IPS-NIHi11 (cell line): ENCODE measurements at regions not wholly inside any gene's neighbourhood (a gene's known extent, or its start where the extent isn't known, plus 50 kb on each side); places are given as distances from the start of the nearest gene placed in this dataset.
A peak's percentile ranks its signal among the peaks of the same experiment; 100 is the strongest.

Experiments used
- DNase-seq: peaks from one replicate; pipeline ENCODE4 v3.0.0; 2012; ENCODE audit warnings: mixed read lengths, low spot score

DNA sequence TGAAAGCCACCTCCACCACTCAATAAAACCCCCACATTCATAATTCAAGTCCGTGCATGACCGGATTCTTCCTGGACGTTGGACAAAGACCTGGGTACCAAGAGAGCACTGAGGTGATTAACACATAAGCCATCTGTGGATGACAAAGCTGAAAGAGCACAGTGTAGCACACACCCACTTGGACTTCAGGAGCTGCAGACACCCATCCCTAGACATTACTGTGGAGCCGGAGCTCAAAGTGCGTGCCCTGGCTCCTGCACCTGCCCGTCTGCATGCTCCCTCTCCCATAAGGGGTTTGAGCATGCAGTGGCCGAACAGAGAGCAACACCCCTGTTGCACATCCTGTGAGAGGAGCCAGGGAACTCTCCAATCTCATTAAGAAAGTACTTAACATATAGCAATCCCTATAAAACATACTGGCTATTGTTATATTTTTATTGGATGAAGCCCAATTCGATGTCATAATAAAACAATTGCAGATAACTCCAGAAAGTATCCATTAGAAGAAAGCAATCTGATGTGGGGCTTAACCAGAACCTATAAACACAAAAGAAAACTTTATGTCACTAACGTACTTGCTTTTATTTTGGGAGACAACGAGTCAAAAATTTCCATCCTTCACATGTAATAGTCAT is 1174.2 kb upstream of the C9orf72 start:
- DNase-seq: no peak

DNA sequence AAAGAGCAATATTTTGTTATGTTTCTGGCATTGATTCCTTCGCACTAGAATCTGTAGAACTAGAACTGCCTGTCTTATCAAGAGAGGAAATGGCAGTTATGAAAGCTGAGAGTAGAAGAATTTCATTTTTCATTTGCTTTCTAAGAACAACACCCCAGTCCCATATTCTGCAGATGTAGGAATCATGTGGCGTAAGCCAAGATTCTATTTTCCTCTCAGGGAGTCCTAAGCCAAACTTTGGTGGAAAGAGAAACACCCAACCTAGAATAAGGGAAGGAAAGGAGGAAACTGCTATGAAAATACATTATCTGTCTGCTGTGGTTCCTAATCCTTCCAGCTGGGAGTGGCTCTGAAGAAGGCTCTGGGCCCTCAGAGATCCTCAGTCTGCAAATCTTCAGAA is 1176.9 kb upstream of the C9orf72 start:
- DNase-seq: no peak

DNA sequence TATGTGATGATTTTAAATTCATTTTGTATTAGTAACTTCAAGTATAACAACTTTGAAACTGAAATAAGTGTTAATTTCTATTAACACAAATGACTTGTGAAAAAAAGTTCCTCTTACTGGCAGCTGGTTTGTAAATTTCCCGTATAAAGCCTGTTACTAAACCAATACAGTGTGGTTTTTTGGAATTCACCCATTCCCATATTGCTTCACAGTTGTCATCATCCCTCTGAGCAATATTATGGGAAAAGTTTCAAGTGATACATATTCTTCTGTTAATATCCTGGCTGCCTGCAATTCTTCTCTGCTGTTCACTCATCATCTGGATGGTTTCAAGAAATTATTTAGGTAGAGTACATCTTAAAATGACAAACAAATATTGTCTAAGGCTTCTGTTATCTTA is 1185.1 kb upstream of the C9orf72 start:
- no peak for DNase-seq

DNA sequence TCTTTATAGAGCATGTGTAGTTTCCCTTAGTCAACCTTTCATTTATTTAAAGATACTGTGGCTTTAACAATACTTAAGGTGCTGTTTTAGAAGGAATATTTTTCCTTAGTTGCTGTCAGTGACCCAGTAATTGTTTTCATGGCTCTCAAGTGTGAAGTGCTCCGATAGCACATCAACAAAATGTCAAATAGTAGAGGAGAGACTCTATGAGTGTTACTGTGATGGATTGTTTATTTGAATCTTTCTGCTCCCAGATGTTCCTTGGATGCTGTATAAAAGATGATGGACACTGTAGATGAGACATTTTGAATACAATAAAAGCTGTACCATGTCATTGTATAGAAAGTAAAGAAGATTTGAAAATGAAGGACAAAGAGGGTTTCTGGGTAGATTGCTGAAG is 1185.7 kb upstream of the C9orf72 start:
- no peak for DNase-seq

DNA sequence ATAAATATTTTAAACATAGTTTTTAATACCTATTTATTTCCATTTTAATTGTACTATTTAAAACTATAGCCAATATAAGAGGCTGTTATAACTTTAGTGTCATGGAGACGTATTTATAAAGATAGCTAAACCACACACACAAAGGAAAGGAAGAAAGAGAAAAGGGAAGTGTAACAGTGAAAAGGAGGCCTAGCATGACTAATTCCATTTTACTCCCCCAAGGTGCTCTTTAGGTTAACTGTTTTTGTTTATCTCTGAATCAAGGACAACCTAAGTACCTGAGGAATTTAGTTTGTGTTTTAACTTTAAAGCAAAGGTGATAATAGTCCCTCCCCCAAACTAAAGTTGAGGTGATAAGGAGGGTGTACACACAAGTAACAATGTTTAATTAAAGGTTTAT is 1188.9 kb upstream of the C9orf72 start:
- DNase-seq: no peak

DNA sequence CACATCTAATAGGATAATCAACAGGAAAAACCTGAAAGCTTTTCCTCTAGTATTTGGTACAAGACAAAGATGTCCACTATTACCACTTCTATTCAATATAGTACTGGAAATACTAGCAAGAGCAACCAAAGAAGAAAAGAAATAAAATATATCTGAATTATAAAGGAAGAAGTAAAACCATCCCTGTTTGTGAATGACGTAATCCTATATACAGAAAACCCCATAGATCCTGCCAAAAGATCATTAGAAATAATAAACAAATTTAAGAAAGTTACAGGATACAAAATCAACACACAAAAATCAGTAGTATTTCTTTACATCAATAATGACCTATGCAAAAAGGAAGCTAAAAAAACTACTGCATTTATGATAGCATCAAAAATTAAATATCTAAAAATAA is 1191.3 kb upstream of the C9orf72 start:
- no peak for DNase-seq

DNA sequence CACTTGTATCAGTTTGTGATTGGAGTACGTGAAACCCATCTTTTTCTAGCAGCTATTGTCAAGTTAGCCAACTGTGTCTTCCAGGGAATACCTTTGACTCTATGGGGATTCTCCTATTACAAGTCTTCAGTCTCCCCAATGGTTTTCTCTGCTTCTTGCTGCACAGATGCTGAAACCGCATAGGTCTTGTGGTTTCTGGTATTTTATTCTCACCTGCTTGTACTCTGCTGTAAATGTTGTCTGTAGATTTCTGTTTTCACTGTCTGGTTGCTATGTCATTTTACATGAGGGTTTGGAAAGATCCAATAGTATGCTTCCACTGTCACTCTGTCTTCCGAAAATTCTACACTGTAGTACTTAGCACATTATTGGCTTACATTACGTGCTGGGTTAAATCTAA is 1196.9 kb upstream of the C9orf72 start:
- no peak for DNase-seq

DNA sequence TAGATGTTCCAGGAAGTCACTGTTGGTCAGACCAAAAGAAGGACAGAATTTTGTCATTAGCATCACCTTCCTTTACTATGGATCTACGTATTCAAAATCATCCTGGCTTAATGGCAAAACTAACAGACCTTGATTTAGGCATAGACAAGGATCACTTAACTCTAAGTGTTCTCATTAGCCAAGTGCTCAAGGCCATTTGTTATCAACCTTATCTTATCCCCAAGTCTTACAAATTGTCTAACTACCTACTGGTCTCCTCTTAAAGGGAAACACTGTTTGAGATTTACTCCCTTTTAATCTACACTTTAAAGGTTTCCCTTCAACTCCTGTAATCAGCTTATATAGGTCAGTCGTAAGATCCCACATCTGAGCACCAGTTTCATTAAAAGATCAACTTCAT is 1197.5 kb upstream of the C9orf72 start:
- DNase-seq: no peak

DNA sequence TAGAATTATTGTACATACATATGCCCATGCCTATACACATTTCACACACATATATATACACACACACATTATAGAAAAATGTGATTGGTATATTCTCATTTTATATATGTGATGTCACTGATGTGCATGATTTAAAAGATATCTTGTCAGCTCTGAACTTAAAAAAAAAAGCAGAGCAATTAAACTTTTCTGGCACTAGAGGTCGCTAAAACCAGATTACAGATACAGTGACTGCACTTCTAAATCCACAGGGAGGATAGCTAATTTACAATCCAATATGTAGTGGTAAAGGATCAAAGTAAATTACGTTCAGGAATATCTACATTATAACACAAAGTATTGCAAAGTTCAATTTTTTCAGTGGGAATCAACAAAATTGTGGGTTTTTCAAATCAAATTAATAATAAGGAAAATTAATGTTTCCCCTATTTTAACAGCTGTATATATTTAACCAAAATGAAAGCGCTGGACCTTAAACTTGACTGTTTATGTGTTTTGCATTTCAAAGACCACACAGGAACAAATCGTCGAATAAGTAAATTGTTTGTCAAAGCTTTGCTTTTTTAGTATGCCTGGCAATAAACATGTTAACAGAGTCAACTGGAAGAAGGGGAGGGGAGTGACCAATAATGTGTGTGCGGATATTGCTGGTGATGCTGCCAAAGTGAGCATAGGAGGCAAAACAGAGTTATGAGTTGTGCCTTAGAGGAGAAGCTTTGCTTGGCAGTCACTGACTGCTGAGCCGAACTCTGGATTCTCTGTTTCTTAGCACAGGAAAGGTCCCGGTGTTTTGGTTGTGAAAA is 1201.4 kb upstream of the C9orf72 start:
- peak; percentile 30 for DNase-seq

DNA sequence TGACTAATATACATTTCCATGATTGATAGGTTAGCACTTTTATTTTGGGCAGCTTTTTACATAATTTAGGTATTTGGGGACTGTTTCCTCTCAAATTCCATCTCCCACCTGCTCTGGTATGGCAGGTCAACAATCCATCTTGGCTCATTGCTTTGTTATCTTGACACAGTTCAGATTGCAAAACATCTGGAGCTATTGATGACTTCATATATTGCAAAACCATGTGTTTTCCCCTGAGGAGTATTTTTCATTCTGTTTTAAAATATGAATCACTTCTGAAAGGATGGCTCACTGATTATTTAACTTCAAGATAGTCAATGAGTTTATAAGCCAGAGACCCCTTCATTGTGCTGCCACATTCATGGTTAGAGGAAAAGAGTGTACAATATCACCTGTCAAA is 1206.0 kb upstream of the C9orf72 start:
- DNase-seq: no peak

DNA sequence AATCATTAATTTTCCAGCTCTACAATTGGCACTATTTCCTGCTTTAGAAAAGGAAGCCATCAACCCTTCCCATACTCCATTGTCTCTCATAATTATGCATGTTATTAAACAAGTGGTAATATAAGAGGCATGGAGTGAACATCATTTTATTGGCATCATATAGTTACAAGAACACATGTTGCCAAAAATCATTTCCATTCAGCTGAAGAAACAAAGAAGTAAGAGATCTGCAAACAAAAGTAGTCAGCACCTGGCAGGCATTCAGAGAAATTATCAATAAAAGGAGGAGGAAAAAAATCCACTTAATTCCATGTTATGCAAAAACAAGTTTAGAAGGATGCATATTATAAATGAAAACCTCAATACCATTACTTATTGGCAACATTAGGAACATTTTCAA is 1208.2 kb upstream of the C9orf72 start:
- no peak for DNase-seq

DNA sequence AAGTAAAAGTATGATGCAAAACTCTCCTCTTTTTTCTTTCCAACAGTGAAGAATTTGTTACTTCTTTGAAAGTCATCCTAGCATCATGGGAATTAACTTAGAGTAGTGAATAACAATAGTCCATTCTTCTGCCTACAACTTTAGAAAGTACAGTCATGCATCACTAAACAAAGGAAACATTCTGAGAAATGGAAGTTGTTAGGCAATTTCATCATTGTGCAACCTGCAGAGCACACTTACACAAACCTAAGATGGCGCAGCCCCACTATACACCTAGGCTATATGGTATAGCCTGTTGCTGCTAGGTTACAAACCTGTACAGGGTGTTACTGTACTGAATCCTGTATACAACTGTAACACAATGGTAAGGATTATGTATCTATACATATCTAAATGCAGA is 1209.3 kb upstream of the C9orf72 start:
- DNase-seq: no peak

DNA sequence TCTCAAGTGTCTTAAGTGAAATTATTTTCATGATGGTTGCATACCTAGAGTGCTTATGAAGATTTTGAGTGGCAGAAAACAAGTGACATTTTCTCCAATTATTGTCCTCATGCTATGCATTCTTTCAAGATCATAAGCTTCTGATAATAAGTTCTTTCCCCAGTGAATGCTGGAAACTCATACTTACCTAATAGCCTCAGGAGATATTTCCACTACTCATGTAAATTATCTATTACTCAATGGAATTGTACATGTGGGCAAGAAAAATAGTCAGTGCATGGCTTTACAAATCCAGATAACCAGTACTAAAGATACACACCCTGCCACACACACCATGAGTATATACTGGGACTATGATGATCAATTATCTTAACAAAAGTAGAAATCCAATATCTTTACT is 1219.4 kb upstream of the C9orf72 start:
- no peak for DNase-seq

DNA sequence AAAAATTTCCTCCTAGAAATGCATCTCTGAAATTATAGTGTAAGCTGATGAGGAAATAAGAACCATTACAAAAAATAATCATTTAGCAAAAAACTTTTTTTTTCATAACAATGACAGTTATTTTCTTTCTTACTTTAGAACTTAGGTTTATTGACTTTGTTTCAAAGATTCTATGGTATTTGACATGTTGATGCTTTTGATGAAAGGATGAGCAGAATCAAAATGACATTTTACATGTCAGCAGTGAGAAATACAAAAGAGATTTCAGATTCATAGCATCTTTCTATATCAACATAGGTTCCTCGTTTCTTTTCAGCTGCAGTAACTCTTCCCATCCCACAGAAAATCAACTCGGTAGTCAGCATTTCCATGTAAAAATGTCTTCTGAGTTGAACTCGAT is 1226.6 kb upstream of the C9orf72 start:
- no peak for DNase-seq

DNA sequence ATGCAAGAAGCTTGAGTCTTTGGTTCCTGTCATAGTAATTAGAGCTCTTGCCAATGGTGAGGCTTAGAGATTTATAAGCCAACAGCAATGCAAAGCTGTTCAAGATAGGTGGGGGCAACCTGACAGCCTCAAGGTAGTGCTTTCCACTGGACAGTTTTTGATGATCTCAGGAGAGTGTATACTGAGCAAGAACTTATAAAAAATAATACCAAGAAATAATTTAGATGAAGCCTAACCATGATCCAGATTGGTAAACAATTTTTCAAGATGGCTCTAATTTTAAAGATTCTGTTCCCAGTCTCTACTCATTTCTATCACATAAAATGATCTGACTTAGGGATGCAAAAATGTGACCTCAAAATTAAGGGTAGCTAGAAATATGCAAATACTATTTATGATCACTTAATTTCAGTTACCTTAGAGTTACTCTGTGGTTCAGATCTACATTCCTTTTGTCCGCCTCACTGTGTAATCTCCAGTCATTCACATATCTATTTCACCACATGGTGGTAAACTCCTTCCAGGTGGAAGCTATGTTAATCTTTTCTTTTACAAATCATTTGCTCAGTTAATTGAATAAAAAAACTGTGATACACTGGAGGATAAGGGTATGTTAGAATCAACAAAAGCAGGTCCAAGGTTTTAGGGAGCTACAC is 1228.0 kb upstream of the C9orf72 start:
- no peak for DNase-seq

DNA sequence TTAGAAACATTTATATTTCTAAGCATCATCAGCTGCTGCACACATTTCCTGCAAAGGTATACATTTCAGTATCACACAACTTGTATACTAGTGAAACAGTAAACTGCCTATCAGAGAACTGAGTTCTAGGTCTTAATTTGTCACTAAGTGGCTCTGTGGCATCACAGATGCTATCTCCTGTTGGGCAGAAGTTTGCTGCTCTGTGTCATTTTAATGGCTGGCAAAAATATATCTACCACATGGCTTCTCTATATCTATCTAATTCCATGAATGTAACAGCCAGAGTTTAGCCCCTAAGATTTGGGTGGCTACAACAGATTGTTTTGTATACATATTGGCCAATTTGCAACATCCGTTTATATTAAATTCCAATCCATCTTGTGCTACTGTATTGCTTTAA is 1231.9 kb upstream of the C9orf72 start:
- no peak for DNase-seq

DNA sequence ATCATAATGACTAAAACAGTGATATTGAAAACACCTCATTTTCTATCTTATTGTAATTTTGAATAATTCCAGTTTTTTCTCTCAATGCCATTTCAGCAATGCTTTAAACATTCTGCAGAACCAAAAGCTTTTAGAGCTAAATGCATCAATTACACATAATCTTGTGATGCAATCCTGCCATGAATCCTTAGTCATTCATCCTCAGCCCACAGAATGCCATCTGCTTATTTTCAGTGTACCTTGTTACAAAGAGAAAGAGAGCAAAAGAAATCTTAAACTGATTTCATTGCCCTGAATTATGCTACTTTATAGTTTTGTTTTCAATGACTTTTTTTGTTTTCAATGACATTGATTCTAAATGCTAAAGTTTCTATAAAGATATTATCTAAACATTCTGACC is 1234.8 kb upstream of the C9orf72 start:
- no peak for DNase-seq

DNA sequence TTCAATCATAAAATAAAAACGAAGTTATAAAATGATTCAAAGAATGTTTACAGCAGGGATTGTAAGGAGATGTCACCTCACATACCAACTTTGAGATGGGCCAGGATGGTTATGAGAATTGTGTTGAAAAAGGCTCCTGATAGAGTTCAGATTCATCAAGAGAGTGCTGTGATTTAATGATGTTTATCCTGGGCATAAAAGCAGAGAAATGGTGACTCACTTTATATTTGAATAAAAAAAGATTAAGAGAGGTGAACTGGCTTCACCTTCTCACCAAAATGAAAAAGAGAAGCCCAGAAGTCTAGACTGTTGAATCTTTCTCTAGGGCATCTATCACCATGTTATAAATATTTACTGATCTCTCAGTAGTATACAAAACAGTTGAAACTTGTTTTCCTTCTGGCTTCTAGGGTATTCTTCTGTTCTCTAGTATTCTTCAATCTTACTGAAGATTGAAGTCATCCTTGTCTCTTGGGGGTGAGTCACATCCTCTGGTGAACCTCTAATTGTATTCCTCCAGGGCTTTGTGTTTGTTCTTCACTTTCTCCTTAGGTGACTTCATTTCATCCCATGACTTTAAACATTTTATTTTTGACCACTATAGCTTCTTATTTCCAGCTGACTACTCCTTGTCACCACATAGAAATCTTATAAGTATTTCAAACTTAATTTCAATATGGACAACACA is 1237.3 kb upstream of the C9orf72 start:
- DNase-seq: no peak

DNA sequence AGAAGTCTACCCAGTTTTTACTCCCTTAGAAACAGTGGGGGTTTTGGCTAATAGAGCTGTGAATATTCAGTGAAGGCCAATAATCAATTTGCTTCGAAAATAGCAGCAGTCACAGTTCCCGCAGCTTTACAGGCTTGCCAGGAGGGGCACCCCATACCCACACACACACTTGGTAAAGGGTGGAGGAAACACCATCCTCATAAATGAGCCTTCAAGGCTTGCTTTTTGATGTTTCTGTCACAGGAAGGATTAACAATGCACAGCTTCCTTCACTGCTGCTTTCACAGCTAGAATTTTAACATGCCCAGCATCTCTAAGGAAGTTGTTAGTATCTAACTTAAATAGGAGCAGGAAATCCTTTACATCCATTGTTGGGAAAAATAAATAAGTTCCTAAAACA is 1247.5 kb upstream of the C9orf72 start:
- peak; percentile 9 for DNase-seq

DNA sequence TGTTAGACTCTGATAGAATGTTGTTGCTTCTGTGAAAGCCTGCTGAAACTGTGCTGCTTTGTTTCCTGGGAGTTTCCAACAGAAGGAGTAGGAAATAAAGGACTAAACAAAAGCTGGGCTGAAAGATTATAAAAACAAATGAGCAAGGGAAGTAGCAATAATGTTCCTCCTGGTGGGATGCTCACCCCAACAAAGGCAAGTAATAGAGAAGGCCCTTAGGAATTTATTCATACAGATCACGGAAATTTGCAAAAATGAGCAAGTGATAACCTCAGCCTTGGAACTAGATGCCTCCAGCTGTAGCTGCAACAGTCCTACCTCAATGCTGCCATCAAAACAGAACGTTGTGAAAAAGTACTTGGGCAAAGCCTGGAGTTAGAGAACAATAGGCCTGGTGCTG is 1248.0 kb upstream of the C9orf72 start:
- no peak for DNase-seq

DNA sequence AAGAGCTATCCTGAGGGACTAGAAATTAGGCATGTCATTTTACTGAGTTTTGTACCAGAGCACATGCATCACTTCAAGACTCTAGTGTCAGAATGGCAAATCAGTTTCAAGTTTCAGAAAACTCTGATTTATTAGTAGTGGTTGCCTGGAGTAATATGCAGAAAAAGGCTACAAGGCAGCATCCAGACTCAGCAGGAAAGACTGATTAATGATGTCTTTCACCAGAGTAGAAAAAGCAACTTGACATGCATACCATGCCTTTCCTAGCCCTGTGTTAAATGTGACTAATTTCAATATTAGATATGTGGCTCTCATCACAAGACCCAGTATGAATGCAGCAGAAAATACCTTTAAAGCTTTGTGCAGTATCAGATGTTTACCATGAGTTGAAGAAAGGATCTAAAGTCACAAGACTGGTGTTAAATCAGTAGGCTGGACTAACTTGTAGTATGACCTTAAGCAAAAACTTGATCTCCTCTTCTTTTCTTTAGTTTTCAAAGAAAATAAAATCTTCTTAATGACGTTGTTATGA is 1251.2 kb upstream of the C9orf72 start:
- DNase-seq: no peak

DNA sequence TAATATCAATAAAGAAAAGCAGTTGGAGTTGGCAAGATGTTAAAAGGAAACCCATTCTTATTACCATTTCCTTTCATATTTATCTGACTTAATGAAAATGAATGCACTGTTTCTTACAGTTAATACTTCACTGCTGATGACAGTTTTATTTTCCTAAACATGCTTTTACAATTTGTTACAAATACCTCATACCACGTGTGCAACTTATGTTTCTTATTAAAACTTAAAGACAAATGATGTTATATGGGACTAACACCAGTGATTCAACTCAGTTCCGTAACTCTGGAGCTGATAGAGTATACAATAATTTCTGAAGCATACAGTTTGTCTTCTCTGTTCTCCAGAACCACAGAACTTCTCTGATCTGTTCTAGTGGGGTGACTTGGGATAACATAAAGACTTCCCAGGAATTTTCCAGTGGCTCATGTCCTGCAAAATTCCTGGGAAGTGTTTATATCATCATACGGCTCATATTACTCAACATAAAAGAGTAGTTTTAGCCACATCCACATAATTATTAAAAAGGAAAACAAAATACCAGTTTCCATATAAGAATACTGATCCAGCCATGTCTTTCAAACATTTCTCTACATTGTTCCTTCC is 1259.0 kb upstream of the C9orf72 start:
- no peak for DNase-seq
